IPS DF 19.7 (cell line): ENCODE measurements at regions not wholly inside any gene's neighbourhood (a gene's known extent, or its start where the extent isn't known, plus 50 kb on each side); places are given as distances from the start of the nearest gene placed in this dataset.

ENCODE experiments used
- DNase-seq: peaks from one replicate; pipeline ENCODE4 v3.0.0-alpha.2; 2013; ENCODE audit warnings: low read depth, low spot score

- DNase-seq, result no peak
Observed at GRCh38 chr11:91956711-91957110, 267.9 kb upstream of the FAT3 start.

GRCh38 chr11:91955206-91955605 lies 269.4 kb upstream of the FAT3 start:
- no peak for DNase-seq

DNA sequence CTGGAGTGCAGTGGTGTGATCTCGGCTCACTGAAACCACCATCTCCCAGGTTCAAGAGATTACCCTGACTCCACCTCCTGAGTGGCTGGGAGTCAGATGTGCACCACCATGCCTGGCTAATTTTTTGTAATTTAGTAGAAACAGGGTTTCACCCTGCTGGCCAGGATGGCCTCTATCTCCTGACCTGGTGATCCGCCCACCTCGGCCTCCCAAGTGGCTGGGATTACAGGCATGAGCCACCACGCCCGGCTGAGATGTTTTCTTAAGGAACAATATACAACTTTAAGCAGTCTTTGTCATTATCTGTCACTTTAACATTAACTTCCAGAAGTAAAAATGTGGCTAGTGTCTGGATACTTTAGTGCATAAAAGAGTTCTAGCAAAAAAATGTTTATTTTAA lies 272.6 kb upstream of the FAT3 start:
- DNase-seq, result no peak

GRCh38 chr11:91947215-91947820 lies 277.3 kb upstream of the FAT3 start:
- DNase-seq, result no peak

DNA sequence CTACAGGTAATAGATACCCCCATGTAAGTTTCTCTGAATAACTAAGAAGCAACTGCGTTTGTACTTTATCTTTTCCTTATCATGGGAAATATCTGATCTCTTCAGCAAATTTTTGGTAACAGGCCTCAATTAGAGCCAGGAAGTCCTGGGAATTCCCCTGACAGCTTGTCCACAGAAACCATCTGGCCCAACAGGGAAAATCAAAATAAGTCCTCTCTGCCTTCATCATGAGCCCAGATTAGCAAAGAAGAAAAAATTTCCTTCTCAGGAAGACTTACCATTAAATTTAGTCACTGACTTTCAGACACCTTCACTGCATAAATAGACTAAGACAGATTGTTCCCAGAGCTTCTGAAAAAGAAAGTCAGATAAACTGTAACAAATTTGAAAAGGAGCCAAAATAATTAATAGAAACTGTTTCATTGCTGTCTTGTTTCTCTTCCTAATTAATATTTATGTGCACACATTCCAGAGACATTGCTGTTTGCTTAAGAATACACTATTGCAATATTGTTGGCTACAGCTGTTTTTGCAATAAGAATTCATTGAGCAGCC lies 278.1 kb upstream of the FAT3 start:
- DNase-seq, result no peak

GRCh38 chr11:91935120-91935519 lies 289.5 kb upstream of the FAT3 start:
- DNase-seq, result no peak

DNA sequence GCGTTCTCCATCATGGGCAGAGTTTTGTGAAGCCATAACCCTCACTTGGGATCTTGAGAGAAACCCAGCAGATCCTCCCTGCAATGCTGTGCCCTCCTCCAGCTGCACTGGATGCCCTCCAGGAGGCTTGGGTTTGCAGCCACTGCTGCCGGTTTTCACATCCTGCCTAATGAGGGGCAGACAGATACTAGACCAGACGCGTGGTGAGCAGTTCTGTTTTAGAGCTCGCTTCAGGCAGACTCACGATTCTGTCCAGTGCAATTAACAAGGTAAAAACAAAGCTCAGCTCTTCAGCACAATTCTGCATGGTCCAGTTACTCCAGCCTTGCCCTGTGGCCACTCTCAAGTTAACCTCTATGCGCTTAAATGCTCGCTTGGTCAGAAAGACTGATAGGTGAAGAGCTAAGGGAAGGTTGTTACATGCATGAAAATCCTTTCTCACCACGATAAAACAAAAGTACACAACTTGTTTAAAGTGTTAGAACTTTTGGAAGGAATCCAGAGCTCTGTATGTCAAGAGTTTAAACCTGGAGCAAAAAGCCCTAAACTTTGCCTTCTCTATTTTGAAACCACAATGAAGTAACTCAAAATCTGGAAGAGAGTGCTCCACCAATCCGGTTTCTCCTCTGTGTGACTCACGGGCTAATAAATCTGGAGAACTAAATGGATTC lies 292.3 kb upstream of the FAT3 start:
- DNase-seq, result no peak

- no peak for DNase-seq
Observed at GRCh38 chr11:91927448-91927847, 297.2 kb upstream of the FAT3 start.

DNA sequence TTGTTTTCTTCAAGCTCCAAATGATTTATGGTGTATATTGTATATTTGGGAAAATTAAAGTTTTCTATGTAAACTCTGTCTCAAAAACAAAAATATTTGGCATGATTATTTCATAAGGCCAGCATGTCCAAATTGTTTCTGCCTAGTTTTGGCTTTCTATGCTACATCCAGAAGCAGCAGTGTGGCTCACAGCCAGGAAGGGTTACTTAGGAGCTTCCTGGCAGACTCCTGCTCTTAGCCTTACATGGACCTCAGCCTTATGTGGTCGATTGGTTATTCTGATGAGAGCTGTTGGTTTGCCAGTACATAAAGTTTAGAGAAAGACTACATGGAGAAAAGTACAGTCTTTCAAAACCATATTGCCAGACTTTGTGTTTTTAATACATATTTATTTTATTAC lies 297.7 kb upstream of the FAT3 start:
- DNase-seq, result no peak

GRCh38 chr11:91922846-91923245 lies 301.8 kb upstream of the FAT3 start:
- DNase-seq, result no peak

DNA sequence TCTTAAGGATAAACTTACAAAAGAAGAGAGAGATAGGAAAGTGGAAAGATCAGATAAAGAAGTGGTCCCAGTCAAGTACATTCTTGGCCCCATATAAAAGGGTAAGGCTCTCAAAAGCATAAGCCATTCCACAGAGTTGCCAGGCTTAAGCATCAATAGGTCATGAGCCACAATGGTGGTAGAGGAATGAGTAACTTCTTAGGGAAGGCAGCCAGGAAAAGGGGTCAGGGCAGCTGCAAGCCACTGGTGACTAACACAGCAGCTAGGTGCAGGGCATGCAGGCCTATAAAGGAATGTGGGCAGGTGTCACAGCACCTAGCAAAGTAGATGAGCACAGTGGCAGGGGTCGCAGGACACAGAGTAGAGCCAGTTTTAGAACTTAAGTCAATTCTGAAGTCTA lies 302.6 kb upstream of the FAT3 start:
- no peak for DNase-seq

- no peak for DNase-seq
Observed at GRCh38 chr11:91913407-91913806, 311.2 kb upstream of the FAT3 start.

DNA sequence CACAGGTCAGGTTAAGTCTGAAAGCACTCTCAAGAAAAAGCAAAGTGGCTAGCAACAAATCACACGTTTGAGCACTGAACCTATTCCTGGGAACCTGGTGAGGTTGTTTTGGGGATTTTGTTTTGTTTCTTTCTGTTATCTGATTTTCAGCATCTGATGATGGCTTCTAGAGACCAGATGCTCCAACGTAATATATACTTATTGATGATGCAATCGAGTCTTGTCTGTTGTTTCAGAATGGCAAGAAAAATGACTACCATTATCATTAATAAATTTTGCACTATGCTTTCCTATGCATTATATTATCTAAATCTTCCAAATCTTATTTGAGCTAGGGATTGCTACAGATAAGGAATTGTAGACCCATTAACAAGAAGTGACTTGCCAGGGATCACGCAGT lies 312.3 kb upstream of the FAT3 start:
- DNase-seq, result no peak

GRCh38 chr11:91906871-91907624 lies 317.6 kb upstream of the FAT3 start:
- DNase-seq, result no peak

DNA sequence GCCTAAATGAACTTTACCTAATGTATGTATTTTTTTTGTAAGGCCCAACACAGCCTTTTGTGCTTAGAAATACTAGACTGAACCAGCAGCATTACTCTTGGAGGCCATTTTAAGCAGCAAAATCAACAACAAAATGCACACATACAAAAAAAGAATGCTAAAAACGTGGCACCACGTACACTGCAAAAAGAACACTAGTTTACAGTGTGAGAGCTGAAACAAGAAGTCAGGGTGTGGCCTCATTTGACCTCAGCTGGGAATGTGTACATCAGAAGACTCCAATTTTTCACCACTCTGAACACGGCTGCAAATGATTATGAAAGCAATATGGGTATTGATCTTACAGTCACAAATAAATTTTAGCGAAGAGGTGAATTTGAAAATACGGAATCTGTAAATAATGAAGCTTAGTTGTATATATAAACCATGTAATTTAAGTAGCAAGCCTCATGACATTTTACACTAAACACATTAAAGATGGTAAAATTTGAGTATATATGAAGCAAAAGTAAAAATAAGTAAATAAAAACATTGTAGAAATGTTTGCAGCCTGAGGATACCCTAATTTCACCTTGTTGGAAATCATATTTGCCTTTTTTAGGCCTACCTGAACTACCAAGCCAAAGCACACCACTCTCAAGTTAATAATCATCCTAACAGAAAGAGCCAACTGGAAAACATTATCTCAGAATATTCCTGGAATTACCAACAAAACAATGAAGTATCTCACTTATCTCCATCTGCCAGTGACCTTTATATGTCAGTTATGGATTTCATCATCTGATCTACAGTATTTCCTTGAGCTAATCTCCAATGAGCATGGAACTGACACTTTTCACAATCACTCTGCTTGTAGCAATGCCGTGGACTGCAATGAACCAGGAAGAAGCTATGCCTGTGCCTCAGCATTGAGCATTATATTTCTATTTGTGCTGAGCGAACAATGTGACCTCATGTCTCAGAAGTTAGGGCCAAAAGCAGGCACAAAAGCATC lies 319.5 kb upstream of the FAT3 start:
- no peak for DNase-seq

DNA sequence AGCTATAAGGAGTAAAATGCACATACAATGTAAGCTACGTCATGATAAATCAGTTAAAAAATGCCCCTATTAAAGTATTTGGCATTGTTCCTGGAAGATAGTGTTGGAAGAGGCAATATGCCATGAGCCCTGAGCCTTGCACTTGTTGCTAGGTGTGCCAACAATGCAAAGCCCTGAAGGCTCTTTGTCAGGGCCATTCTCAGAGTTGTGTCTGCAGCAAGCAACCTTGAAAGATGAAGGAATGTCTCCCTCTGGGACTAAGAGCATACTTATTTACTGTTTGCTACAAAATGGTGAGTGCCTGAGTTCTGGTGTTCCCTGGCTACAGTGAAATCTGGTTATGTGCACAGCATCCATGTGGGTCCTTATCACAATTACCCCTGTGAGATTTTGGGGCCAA lies 322.3 kb upstream of the FAT3 start:
- DNase-seq, result no peak

- no peak for DNase-seq
Observed at GRCh38 chr11:91880660-91881059, 344.0 kb upstream of the FAT3 start.

- no peak for DNase-seq
Observed at GRCh38 chr11:91876746-91877145, 347.9 kb upstream of the FAT3 start.

DNA sequence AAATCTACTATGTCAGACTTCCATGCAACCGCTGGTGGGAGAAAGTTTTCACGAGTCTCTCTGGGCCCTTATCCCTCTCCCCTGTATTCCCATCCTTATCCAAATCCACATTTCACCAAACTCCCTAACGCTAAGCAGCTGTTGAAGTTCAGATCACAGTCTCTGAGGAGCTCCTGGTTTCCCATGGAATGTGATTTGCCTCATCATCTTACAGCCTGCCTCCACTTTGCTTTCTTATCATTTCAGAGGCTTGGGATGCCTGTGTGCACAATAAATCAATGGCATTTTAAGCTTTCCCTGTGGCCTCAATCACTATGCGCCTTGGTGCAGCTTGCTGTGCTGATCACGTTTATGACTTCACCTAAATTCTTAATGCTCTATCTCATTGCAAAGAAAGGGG lies 352.4 kb upstream of the FAT3 start:
- no peak for DNase-seq

DNA sequence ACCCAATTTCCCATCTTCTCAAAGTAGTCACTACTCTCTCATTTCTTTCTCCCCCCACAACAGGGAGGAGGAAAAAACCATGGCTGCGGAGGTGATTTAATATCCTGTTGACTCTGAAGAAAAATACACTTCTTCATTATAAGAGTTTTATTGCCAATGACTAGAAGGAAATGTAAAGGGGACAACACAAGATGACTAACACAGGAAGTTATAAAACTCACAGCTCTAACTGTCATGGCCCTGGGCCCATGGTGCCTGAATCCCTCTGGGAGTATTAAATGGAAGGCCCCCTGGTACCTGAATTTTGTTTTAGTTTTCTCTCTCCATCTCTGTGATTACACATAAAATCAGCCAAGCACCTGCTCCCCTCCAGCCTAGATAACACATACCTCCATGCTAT lies 352.8 kb upstream of the FAT3 start:
- DNase-seq, result no peak

DNA sequence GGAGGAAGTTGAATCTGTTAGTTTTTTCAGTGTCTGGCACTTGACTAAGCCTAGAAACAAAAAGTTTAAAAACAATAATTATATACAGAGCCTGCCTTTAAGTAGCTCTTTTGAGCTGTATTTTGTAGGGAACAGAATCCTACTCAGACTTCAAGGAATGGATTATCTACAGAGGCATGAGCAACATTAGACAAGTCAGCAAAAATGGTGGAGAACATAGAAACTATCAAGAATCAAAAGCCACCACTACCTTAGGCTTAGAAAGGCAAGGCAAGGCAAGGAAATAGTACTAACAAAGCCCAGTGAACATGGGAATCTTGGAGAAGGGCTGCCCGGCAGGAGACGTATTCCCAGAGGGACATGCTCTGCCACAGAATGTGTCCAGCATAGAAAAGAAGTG lies 353.6 kb upstream of the FAT3 start:
- DNase-seq, result no peak

DNA sequence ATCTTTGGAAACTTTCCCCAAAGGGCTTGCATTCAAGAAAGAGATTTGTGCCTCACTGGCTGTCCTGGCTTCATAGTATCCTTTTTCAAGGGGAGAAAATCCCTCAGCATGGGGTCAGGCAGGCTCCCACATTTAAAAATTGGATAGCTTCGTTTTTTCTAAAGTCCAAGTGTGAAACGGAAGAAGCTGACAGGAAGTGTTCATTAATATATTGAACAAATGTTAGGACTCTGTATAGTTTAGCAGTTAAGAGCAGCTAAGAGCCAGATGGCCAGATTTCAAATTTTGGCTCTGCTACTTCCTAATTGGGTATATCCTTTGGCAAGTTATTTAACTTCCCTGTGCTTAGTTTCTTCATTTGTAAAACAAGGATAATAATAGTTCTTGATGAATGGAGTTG lies 354.9 kb upstream of the FAT3 start:
- DNase-seq, result no peak
